Right renal pelvis (tissue), 4 donors: ENCODE measurements at regions not wholly inside any gene's neighbourhood (a gene's known extent, or its start where the extent isn't known, plus 50 kb on each side); places are given as distances from the start of the nearest gene placed in this dataset.
"Not testable (repeated sequence)": the region's sequence is repeated elsewhere in the genome, so short reads cannot be mapped to it uniquely, and the experiment has no call there.

Experiments used
- DNase-seq, 4 donors: peaks; one replicate each; pipeline ENCODE4 v3.0.0-alpha.2; 2013; ENCODE audit warnings: low read depth in 4 of 4, low spot score in 3 of 4, missing footprints in 1 of 4

GRCh38 chr17:20840453-20840852 lies 202.4 kb downstream of the USP22 start:
- DNase-seq = not testable (repeated sequence)

- not testable (repeated sequence) for DNase-seq
Measured at GRCh38 chr17:20840987-20841865, 201.6 kb downstream of the USP22 start.

- not testable (repeated sequence) for DNase-seq
Measured at GRCh38 chr17:20842012-20842411, 200.8 kb downstream of the USP22 start.

- not testable (repeated sequence) for DNase-seq
Measured at GRCh38 chr17:20843261-20843660, 199.6 kb downstream of the USP22 start.

GRCh38 chr17:20843799-20844553 lies 198.8 kb downstream of the USP22 start:
- DNase-seq = not testable (repeated sequence)

GRCh38 chr17:20848869-20849443 lies 193.9 kb downstream of the USP22 start:
- DNase-seq = not testable (repeated sequence)

GRCh38 chr17:20851591-20852238 lies 191.1 kb downstream of the USP22 start:
- not testable (repeated sequence) for DNase-seq

- DNase-seq = no peak
Measured at GRCh38 chr17:20852239-20852989, 190.4 kb downstream of the USP22 start.

GRCh38 chr17:20852990-20853370 lies 189.8 kb downstream of the USP22 start:
- no peak for DNase-seq

GRCh38 chr17:20855910-20856470 lies 186.8 kb downstream of the USP22 start:
- DNase-seq = not testable (repeated sequence)

- DNase-seq = not testable (repeated sequence)
Measured at GRCh38 chr17:20866444-20867209, 176.2 kb downstream of the USP22 start.

- not testable (repeated sequence) for DNase-seq
Measured at GRCh38 chr17:20867436-20867937, 175.3 kb downstream of the USP22 start.

GRCh38 chr17:20867938-20868661 lies 174.7 kb downstream of the USP22 start:
- not testable (repeated sequence) for DNase-seq

GRCh38 chr17:20868662-20869007 lies 174.2 kb downstream of the USP22 start:
- not testable (repeated sequence) for DNase-seq

GRCh38 chr17:20873173-20873572 lies 169.6 kb downstream of the USP22 start:
- DNase-seq = not testable (repeated sequence)

- not testable (repeated sequence) for DNase-seq
Measured at GRCh38 chr17:20873688-20874328, 169.0 kb downstream of the USP22 start.

- not testable (repeated sequence) for DNase-seq
Measured at GRCh38 chr17:20877384-20877783, 165.4 kb downstream of the USP22 start.

- DNase-seq = no peak
Measured at GRCh38 chr17:20890338-20890737, 152.5 kb downstream of the USP22 start.
